ACC112 (cell line): ENCODE measurements at regions not wholly inside any gene's neighbourhood (a gene's known extent, or its start where the extent isn't known, plus 50 kb on each side); places are given as distances from the start of the nearest gene placed in this dataset.

ENCODE experiments used
- H2AFZ ChIP-seq: fragments of 200-600 bp; sonication (generic); one replicate; pipeline ENCODE4 v1.6.0; 2017; ENCODE audit warnings: antibody characterized with exemption, low read length; ENCODE audit not compliant: unreplicated experiment
- H3K27ac ChIP-seq: fragments of 200-600 bp; sonication (generic); 2 replicates; pipeline ENCODE4 v1.5.1; 2014; ENCODE audit warnings: low read depth, mild to moderate bottlenecking, antibody characterized with exemption, low read length, moderate library complexity
- H3K27me3 ChIP-seq: fragments of 200-600 bp; sonication (generic); 2 replicates; pipeline ENCODE4 v1.6.1; 2014; ENCODE audit warnings: mild to moderate bottlenecking, antibody characterized with exemption, low read length, moderate library complexity, mixed read lengths; ENCODE audit not compliant: insufficient read depth
- H3K36me3 ChIP-seq: fragments of 200-600 bp; sonication (generic); 2 replicates; pipeline ENCODE4 v1.6.1; 2016; ENCODE audit warnings: mild to moderate bottlenecking, antibody characterized with exemption, low read length, moderate library complexity, mixed read lengths; ENCODE audit not compliant: insufficient read depth
- H3K4me1 ChIP-seq: fragments of 200-600 bp; sonication (generic); one replicate; pipeline ENCODE4 v1.6.1; 2016; ENCODE audit warnings: low read length, mixed read lengths; ENCODE audit not compliant: insufficient read depth, unreplicated experiment, control insufficient read depth
- H3K4me3 ChIP-seq: fragments of 200-600 bp; sonication (generic); 2 replicates; pipeline ENCODE4 v1.5.1; 2014; ENCODE audit warnings: mild to moderate bottlenecking, low read depth, low read length
- H3K79me2 ChIP-seq: fragments of 200-600 bp; sonication (generic); one replicate; pipeline ENCODE4 v1.6.0; 2016; ENCODE audit warnings: low read length; ENCODE audit not compliant: control insufficient read depth, unreplicated experiment, insufficient read depth

- H3K27ac ChIP-seq: no peak overlapping the region
- peaks cover 41% of the 10 kb centered on the region for H3K27me3 ChIP-seq
- H3K4me1 ChIP-seq: no peaks in the 10 kb centered on the region
- H2AFZ ChIP-seq: no peak overlapping the region
- no peaks in the 10 kb centered on the region for H3K36me3 ChIP-seq
- H3K4me3 ChIP-seq: no peak overlapping the region
- no peaks in the 10 kb centered on the region for H3K79me2 ChIP-seq
Observed at GRCh38 chr3:71916747-71917369, 131.9 kb upstream of the PROK2 start.

DNA sequence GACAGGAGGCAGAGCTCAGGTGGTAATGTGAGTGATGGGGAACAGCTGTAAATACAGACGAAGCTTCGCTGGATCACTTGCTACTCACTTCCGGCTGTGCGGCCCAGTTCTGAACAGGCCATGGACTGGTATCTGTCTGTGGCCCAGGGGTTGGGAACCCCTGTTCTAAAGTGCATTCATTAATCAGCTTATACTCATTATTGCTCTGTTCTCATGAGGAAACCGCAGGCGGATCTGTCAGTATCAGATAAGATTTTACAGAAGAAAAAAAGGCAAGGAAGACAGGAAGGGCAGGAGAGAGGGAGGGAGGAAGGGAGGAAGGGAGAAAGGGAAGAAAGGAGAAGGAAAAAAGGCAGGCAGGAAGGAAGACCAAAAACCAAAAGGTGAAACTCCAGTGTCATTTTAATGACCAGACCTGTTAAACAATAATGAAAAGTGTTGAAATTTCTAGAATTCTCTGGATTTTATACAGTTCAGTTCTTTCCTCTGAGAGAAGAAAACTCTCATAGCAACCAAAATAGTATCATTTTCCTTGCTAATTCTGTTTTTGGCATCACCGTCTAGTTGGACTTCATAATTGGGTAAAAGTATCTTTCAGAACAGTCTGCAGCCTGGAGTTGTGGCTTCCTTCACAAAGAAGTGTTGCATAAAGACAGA is 128.0 kb upstream of the PROK2 start:
- H3K27ac ChIP-seq: no peak overlapping the region
- H2AFZ ChIP-seq: no peak overlapping the region
- H3K4me3 ChIP-seq: no peak overlapping the region
- no peaks in the 10 kb centered on the region for H3K79me2 ChIP-seq
- peaks cover 34% of the 10 kb centered on the region for H3K27me3 ChIP-seq
- no peaks in the 10 kb centered on the region for H3K4me1 ChIP-seq
- no peaks in the 10 kb centered on the region for H3K36me3 ChIP-seq

GRCh38 chr3:71910108-71910507 is 125.2 kb upstream of the PROK2 start:
- H3K4me3 ChIP-seq: no peak overlapping the region
- no peak overlapping the region for H2AFZ ChIP-seq
- peaks cover 61% of the 10 kb centered on the region for H3K27me3 ChIP-seq
- no peaks in the 10 kb centered on the region for H3K4me1 ChIP-seq
- H3K27ac ChIP-seq: no peak overlapping the region
- H3K79me2 ChIP-seq: no peaks in the 10 kb centered on the region
- no peaks in the 10 kb centered on the region for H3K36me3 ChIP-seq

DNA sequence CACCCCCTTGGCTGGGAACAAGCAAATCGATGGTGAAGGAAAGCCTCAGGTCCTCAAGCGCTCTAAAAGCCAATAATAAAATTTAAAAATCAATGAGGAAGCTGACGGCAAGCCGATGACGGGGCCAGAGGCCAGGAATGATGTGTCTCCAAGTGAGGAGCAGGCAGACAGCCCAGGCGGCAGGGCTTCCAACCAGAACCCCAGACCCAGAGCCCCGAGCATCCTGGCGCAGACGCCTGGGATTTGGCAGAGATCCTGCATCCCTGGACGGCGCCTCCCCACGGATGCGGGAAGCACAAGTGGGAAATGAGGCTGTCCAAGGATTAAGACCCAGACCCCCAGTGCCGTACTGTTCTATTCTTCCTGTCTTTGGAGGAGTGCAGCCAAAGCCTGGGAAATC is 123.0 kb upstream of the PROK2 start:
- H3K4me1 ChIP-seq: no peaks in the 10 kb centered on the region
- peaks cover 57% of the 10 kb centered on the region for H3K27me3 ChIP-seq
- no peak overlapping the region for H3K27ac ChIP-seq
- H3K36me3 ChIP-seq: no peaks in the 10 kb centered on the region
- no peak overlapping the region for H3K4me3 ChIP-seq
- H2AFZ ChIP-seq: no peak overlapping the region
- H3K79me2 ChIP-seq: no peaks in the 10 kb centered on the region

GRCh38 chr3:71906976-71907375 is 122.0 kb upstream of the PROK2 start:
- H3K27me3 ChIP-seq: peaks cover 57% of the 10 kb centered on the region
- H3K4me3 ChIP-seq: no peak overlapping the region
- H3K27ac ChIP-seq: no peak overlapping the region
- H3K4me1 ChIP-seq: no peaks in the 10 kb centered on the region
- H3K36me3 ChIP-seq: no peaks in the 10 kb centered on the region
- H2AFZ ChIP-seq: no peak overlapping the region
- H3K79me2 ChIP-seq: no peaks in the 10 kb centered on the region

DNA sequence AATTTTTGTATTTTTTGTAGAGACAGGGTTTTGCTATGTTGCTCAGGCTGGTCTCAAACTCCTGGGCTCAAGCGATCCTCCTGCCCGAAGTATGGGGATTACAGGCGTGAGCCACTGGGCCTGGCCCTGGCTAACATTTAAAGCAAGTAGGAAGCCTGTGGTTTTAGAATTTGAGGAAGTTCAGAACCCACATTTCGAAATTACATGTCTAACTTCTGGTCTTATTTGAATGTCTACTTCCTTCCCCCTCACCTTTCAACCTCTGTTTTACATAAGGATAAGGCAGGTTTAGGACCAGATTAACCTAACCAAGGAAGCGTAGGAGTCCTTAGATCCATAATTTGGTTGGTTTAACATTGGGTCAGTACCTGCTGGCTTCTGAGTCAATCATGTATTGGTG is 120.5 kb upstream of the PROK2 start:
- H3K36me3 ChIP-seq: no peaks in the 10 kb centered on the region
- H3K4me1 ChIP-seq: no peaks in the 10 kb centered on the region
- H3K4me3 ChIP-seq: no peak overlapping the region
- H3K79me2 ChIP-seq: no peaks in the 10 kb centered on the region
- no peak overlapping the region for H3K27ac ChIP-seq
- peaks cover 51% of the 10 kb centered on the region for H3K27me3 ChIP-seq
- no peak overlapping the region for H2AFZ ChIP-seq

DNA sequence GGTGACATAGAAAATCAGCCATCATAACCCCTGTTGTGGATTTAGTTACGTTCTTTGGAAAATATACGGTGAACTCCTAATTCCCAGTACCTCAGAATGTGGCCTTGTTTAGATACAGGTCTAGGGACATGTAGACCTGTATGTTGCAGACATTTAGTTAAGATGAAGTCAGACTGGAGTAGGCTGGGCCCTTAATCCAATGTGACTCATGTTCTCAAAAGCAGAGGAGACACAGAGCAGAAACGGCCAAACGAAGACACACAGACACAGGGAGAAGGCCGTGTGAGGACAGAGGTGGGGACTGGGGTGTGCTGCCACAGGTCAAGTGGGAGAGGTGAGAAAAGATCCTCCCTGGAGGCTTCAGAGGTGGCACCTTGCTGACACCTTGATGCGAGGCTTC is 119.0 kb upstream of the PROK2 start:
- Histone ChIP-seq H3K4me3 (no peak overlapping the region), H3K4me1 (no peaks in the 10 kb centered on the region), H3K36me3 (no peaks in the 10 kb centered on the region), H2AFZ (no peak overlapping the region), H3K27me3 (peaks cover 44% of the 10 kb centered on the region), H3K27ac (no peak overlapping the region), H3K79me2 (no peaks in the 10 kb centered on the region)

- Histone ChIP-seq H3K4me3 (no peak overlapping the region), H2AFZ (no peak overlapping the region), H3K36me3 (no peaks in the 10 kb centered on the region), H3K27ac (no peak overlapping the region), H3K4me1 (no peaks in the 10 kb centered on the region), H3K79me2 (no peaks in the 10 kb centered on the region), H3K27me3 (peaks cover 43% of the 10 kb centered on the region)
Observed at GRCh38 chr3:71903112-71903495, 118.2 kb upstream of the PROK2 start.

DNA sequence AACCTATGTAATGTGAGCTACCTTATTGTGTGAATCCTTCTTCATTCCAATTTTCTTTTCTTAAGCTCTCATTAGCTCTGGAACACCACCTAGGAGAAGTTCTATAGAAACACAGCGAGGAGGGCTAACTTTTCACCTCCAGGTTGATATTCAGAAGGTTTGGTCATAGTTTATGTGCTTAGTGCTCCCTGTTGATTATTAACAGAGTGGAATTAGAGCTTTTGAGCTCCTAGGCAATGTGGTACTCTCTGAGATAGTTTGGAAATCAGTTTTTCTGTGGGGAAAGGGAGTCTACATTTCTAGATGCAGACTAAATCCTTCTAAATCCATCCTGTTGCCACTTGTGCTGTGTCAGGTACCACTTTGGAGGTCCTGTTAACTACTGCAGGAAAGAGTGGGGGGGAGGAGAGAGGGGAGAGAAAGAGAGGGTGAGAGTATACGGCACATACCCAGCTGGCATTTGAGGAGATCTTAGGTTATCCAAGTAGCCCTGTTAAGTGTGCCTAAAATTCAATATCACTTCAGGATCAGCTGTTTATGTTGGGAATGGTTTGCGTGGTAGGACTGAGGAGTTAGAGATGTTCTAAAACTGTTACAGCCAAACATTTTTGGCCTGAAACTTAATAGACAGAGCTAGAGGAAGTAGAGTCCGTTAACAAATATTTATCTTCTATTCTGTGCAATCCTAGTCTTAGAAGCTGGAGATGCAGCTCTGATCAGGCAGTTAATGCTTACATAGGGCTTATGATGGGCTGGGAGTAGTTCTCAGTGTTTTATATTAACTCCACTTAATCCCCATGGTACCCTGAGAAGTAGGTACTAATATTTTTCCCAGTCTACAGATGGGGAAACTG is 117.5 kb upstream of the PROK2 start:
- no peaks in the 10 kb centered on the region for H3K79me2 ChIP-seq
- no peaks in the 10 kb centered on the region for H3K36me3 ChIP-seq
- H3K27me3 ChIP-seq: peaks cover 43% of the 10 kb centered on the region
- H3K4me1 ChIP-seq: no peaks in the 10 kb centered on the region
- no peak overlapping the region for H2AFZ ChIP-seq
- H3K27ac ChIP-seq: no peak overlapping the region
- H3K4me3 ChIP-seq: no peak overlapping the region

GRCh38 chr3:71901645-71902044 is 116.7 kb upstream of the PROK2 start:
- Histone ChIP-seq H3K27ac (no peak overlapping the region), H3K27me3 (peaks cover 43% of the 10 kb centered on the region), H3K36me3 (no peaks in the 10 kb centered on the region), H3K79me2 (no peaks in the 10 kb centered on the region), H2AFZ (no peak overlapping the region), H3K4me3 (no peak overlapping the region), H3K4me1 (no peaks in the 10 kb centered on the region)

- no peaks in the 10 kb centered on the region for H3K36me3 ChIP-seq
- H3K27ac ChIP-seq: no peak overlapping the region
- H3K4me3 ChIP-seq: no peak overlapping the region
- no peaks in the 10 kb centered on the region for H3K79me2 ChIP-seq
- no peak overlapping the region for H2AFZ ChIP-seq
- peaks cover 45% of the 10 kb centered on the region for H3K27me3 ChIP-seq
- no peaks in the 10 kb centered on the region for H3K4me1 ChIP-seq
Observed at GRCh38 chr3:71900057-71900456, 115.1 kb upstream of the PROK2 start.
